Astrocyte (in vitro differentiated cells and primary cell): ENCODE measurements at regions not wholly inside any gene's neighbourhood (a gene's known extent, or its start where the extent isn't known, plus 50 kb on each side); places are given as distances from the start of the nearest gene placed in this dataset.

Source experiments
- DNase-seq: peaks from one replicate; pipeline ENCODE4 v3.0.0-alpha.2; 2010; ENCODE audit warnings: low read depth
- FAIRE-seq: peaks from 2 replicates; lab custom pipeline; 2011; peaks lifted over from hg19 to GRCh38; lab: Jason Lieb, UNC
- H2AFZ ChIP-seq: 2 replicates; pipeline ENCODE4 v1.6.0; 2012; ENCODE audit warnings: low read depth, low read length, inconsistent platforms
- H3K27ac ChIP-seq: 2 replicates; pipeline ENCODE4 v1.5.1; 2011; ENCODE audit warnings: low read depth, low read length, inconsistent platforms
- H3K27me3 ChIP-seq: 2 replicates; pipeline ENCODE4 v1.6.0; 2011; ENCODE audit warnings: low read length, inconsistent platforms; ENCODE audit not compliant: insufficient read depth
- H3K36me3 ChIP-seq: 2 replicates; pipeline ENCODE4 v1.5.1; 2011; ENCODE audit warnings: low read length, inconsistent platforms; ENCODE audit not compliant: insufficient read depth
- H3K4me1 ChIP-seq: 2 replicates; pipeline ENCODE4 v1.5.1; 2011; ENCODE audit warnings: low read length, inconsistent platforms; ENCODE audit not compliant: insufficient read depth
- H3K4me2 ChIP-seq: 2 replicates; pipeline ENCODE4 v1.6.0; 2012; ENCODE audit warnings: low read length, inconsistent platforms
- H3K4me3 ChIP-seq: 2 replicates; pipeline ENCODE4 v1.5.1; 2011; ENCODE audit warnings: low read depth, mild to moderate bottlenecking, low read length, inconsistent platforms; ENCODE audit not compliant: insufficient read depth
- H3K79me2 ChIP-seq: 2 replicates; pipeline ENCODE4 v1.6.0; 2012; ENCODE audit warnings: mild to moderate bottlenecking, low read length, inconsistent platforms; ENCODE audit not compliant: insufficient read depth
- H3K9ac ChIP-seq: 2 replicates; pipeline ENCODE4 v1.6.0; 2012; ENCODE audit warnings: mild to moderate bottlenecking, low read length, inconsistent platforms
- H3K9me3 ChIP-seq: 2 replicates; pipeline ENCODE4 v1.5.1; 2012; ENCODE audit warnings: low read depth, mild to moderate bottlenecking, low read length, inconsistent platforms; ENCODE audit not compliant: insufficient read depth
- H4K20me1 ChIP-seq: 2 replicates; pipeline ENCODE4 v1.6.0; 2012; ENCODE audit warnings: low read length, inconsistent platforms; ENCODE audit not compliant: insufficient read depth
- H3K27ac Mint-ChIP-seq: one replicate; pipeline ENCODE4 v1.8.0; 2021; ENCODE audit warnings: mild to moderate bottlenecking, mixed read lengths; ENCODE audit not compliant: unreplicated experiment
- H3K27me3 Mint-ChIP-seq: one replicate; pipeline ENCODE4 v1.8.0; 2021; ENCODE audit warnings: low read depth, mixed read lengths; ENCODE audit not compliant: unreplicated experiment
- H3K36me3 Mint-ChIP-seq: one replicate; pipeline ENCODE4 v1.8.0; 2021; ENCODE audit warnings: low read depth, mixed read lengths; ENCODE audit not compliant: unreplicated experiment
- H3K4me1 Mint-ChIP-seq: one replicate; pipeline ENCODE4 v1.8.0; 2021; ENCODE audit warnings: low read depth, mixed read lengths; ENCODE audit not compliant: unreplicated experiment
- H3K4me3 Mint-ChIP-seq: one replicate; pipeline ENCODE4 v1.8.0; 2021; ENCODE audit warnings: mild to moderate bottlenecking, moderate library complexity, mixed read lengths; ENCODE audit not compliant: unreplicated experiment
- H3K9me3 Mint-ChIP-seq: one replicate; pipeline ENCODE4 v1.8.0; 2021; ENCODE audit warnings: mild to moderate bottlenecking, mixed read lengths; ENCODE audit not compliant: unreplicated experiment
- CTCF ChIP-seq: IDR thresholded peaks from 2 replicates; pipeline ENCODE4 v1.5.1; 2011; ENCODE audit warnings: low read depth, mild to moderate bottlenecking, inconsistent platforms, low read length, moderate library complexity; ENCODE audit not compliant: insufficient read depth
- EZH2 ChIP-seq: IDR thresholded peaks from 2 replicates; pipeline ENCODE4 v1.6.1; 2012; ENCODE audit warnings: mild to moderate bottlenecking, low read length, inconsistent platforms; ENCODE audit not compliant: insufficient read depth

- FAIRE-seq = no peak
- no peaks in the 10 kb centered on the region for H3K4me1 ChIP-seq
- H3K27me3 Mint-ChIP-seq = no peaks in the 10 kb centered on the region
- no peak overlapping the region for H2AFZ ChIP-seq
- H3K4me3 Mint-ChIP-seq = no peak overlapping the region
- H3K9ac ChIP-seq = no peak overlapping the region
- H3K9me3 Mint-ChIP-seq = no peaks in the 10 kb centered on the region
- no peak for DNase-seq
- no peaks in the 10 kb centered on the region for H4K20me1 ChIP-seq
- no peaks in the 10 kb centered on the region for H3K36me3 ChIP-seq
- no peak overlapping the region for H3K4me2 ChIP-seq
- H3K4me3 ChIP-seq = no peak overlapping the region
- H3K4me1 Mint-ChIP-seq = no peaks in the 10 kb centered on the region
- H3K36me3 Mint-ChIP-seq = no peaks in the 10 kb centered on the region
- no peak for TF ChIP-seq CTCF
- no peak for TF ChIP-seq EZH2
- H3K27me3 ChIP-seq = no peaks in the 10 kb centered on the region
- H3K27ac Mint-ChIP-seq = no peak overlapping the region
- no peaks in the 10 kb centered on the region for H3K9me3 ChIP-seq
- no peak overlapping the region for H3K27ac ChIP-seq
- H3K79me2 ChIP-seq = no peaks in the 10 kb centered on the region
Measured at GRCh38 chr4:157837071-157837703, 335.6 kb downstream of the GASK1B start.

DNA sequence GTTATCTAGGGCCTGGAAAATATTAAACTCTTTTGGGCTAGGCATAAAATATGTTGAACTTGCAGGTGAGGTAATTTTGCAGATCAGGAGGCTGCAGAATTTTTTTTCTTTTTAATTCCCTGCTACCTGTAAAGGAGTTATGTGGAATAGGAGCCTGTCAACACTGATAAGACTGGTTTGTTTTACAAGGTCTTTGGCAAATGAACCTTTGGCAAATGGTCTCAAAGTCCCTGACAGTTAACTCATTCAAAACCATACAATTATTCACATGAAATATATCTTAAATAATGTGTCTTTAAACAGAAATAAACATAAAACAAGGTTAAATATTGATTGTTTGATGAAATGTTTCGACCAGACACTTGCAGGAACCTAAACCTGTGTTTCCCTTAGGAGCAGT lies 340.2 kb downstream of the GASK1B start:
- no peak for FAIRE-seq
- H3K27me3 ChIP-seq = no peaks in the 10 kb centered on the region
- no peak for TF ChIP-seq CTCF
- TF ChIP-seq EZH2 = no peak
- Mint-ChIP-seq H3K27me3 (no peaks in the 10 kb centered on the region), H3K27ac (no peak overlapping the region), H3K9me3 (no peaks in the 10 kb centered on the region), H3K4me1 (no peaks in the 10 kb centered on the region), H3K4me3 (no peak overlapping the region), H3K36me3 (no peaks in the 10 kb centered on the region)
- H3K4me2 ChIP-seq = no peak overlapping the region
- H3K4me1 ChIP-seq = no peaks in the 10 kb centered on the region
- no peaks in the 10 kb centered on the region for H4K20me1 ChIP-seq
- no peak overlapping the region for H3K9ac ChIP-seq
- H3K9me3 ChIP-seq = no peaks in the 10 kb centered on the region
- no peak for DNase-seq
- H2AFZ ChIP-seq = no peak overlapping the region
- H3K4me3 ChIP-seq = no peak overlapping the region
- H3K27ac ChIP-seq = no peak overlapping the region
- H3K79me2 ChIP-seq = no peaks in the 10 kb centered on the region
- no peaks in the 10 kb centered on the region for H3K36me3 ChIP-seq

GRCh38 chr4:157824021-157824420 lies 348.8 kb downstream of the GASK1B start:
- no peak overlapping the region for H3K9ac ChIP-seq
- Mint-ChIP-seq H3K27me3 (peaks cover 3% of the 10 kb centered on the region), H3K9me3 (peaks cover 2% of the 10 kb centered on the region), H3K36me3 (no peaks in the 10 kb centered on the region), H3K4me3 (no peak overlapping the region), H3K27ac (no peak overlapping the region), H3K4me1 (no peaks in the 10 kb centered on the region)
- H3K4me3 ChIP-seq = no peak overlapping the region
- no peaks in the 10 kb centered on the region for H3K4me1 ChIP-seq
- no peaks in the 10 kb centered on the region for H4K20me1 ChIP-seq
- no peaks in the 10 kb centered on the region for H3K79me2 ChIP-seq
- no peaks in the 10 kb centered on the region for H3K27me3 ChIP-seq
- H2AFZ ChIP-seq = no peak overlapping the region
- no peak overlapping the region for H3K27ac ChIP-seq
- no peaks in the 10 kb centered on the region for H3K9me3 ChIP-seq
- no peaks in the 10 kb centered on the region for H3K36me3 ChIP-seq
- DNase-seq (no peak), FAIRE-seq (no peak)
- H3K4me2 ChIP-seq = no peak overlapping the region
- TF ChIP-seq CTCF (no peak), EZH2 (no peak)
